ENCODE measurements at regions not wholly inside any gene's neighbourhood (a gene's known extent, or its start where the extent isn't known, plus 50 kb on each side); places are given as distances from the start of the nearest gene placed in this dataset.

DNA sequence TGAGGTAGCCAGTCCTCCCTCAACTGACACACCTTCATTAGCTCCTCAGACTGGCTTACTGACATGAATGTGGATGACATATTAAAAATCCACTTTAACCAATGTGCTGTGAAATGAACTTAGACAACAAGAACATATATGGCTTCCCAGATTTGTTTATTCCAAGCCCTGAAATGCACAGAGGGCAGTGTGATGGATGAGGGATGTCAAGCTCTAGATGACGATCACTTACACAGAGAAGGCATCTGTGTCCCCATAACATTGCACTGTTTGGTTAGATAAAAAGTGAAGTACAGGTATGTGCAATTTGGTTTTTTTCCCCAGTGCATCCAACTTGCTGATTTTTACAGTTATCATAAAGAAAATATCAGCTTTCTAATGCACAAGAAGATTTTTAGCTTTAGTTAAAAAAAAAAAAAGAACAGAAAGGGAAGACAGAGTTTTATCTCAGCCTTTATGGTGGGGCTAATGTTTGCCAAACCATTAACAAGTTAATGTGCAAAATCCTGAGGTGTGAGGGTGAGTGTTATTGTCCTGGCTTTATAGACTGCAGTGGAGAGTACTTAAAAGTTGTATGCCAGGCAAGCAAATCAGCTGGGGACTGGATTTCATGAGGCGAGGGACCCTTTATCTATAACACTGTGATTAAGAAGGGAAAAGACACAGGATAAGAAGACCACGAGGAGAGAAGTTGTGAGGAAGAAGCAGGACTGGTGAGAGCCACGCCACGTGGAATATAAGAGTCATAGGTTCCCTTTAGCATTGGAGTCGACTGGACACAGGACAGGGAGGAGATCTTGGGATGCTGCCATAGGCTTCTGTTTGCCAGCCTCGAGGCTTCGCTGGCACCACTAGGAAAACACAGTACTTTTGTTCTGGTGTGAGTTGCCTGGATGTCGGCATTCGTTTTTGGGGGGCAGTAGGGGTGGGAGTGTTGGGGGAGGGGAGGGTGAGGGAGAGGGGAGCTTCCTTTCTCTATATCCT is 90.0 kb upstream of the BACH2 start:
- Histone ChIP-seq H3K4me3 (no peak overlapping the region), H3K36me3 (replicated peaks) (no peaks in the 10 kb centered on the region), H3K9me3 (no peaks in the 10 kb centered on the region), H3K4me1 (peaks cover 6% of the 10 kb centered on the region), H3K27me3 (ENCODE audit: low read depth) (peaks cover 8% of the 10 kb centered on the region; the same call in 1 of the 2 replicates)
- in situ Hi-C loops (cut with MboI; ENCODE audit: low sequenced_read_pairs): no loop called here
- DNase-seq (ENCODE audit: low spot score in 2 of 2): no peak

DNA sequence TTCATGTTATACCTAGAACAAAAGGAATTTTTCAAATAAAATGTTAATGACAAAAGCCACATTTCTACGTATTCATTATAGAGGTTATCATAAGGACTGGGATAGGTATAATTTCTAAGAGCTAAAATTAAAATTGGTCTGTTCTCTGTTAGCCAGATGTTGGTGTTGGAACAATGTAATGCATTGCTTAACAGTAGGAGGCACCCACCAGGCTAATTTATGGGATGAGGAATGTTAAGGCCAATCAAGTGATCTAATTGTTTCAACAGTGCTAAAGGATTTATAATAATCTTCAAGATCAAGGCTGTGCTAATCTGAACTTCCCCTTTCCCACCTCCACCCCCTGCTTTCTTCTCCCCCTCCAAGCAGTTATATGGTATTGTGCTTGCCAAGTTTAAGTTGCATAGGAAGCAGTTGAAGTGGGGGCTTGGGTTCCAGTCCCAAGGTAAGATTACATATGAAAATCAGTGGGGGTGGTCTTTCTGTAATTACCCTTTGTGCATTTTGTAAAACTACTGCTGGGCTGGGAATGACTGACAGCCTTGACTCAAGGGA is 89.2 kb upstream of the BACH2 start:
- no peaks in the 10 kb centered on the region for H3K36me3 ChIP-seq (replicated peaks)
- H3K4me1 ChIP-seq: peaks cover 6% of the 10 kb centered on the region
- no peak overlapping the region for H3K4me3 ChIP-seq
- DNase-seq (ENCODE audit: low spot score in 2 of 2): no peak
- in situ Hi-C loops (cut with MboI; ENCODE audit: low sequenced_read_pairs): no loop called here
- no peaks in the 10 kb centered on the region for H3K9me3 ChIP-seq
- H3K27me3 ChIP-seq (ENCODE audit: low read depth): peaks cover 13% of the 10 kb centered on the region; the same call in 1 of the 2 replicates

- Histone ChIP-seq H3K4me3 (no peak overlapping the region), H3K36me3 (replicated peaks) (no peaks in the 10 kb centered on the region), H3K27me3 (ENCODE audit: low read depth) (peaks cover 14% of the 10 kb centered on the region; the same call in 1 of the 2 replicates), H3K4me1 (peaks cover 6% of the 10 kb centered on the region), H3K9me3 (no peaks in the 10 kb centered on the region)
- in situ Hi-C loops (cut with MboI; ENCODE audit: low sequenced_read_pairs): no loop called here
- no peak for DNase-seq (ENCODE audit: low spot score in 2 of 2)
Observed at GRCh38 chr6:90384720-90385119, 88.1 kb upstream of the BACH2 start.

DNA sequence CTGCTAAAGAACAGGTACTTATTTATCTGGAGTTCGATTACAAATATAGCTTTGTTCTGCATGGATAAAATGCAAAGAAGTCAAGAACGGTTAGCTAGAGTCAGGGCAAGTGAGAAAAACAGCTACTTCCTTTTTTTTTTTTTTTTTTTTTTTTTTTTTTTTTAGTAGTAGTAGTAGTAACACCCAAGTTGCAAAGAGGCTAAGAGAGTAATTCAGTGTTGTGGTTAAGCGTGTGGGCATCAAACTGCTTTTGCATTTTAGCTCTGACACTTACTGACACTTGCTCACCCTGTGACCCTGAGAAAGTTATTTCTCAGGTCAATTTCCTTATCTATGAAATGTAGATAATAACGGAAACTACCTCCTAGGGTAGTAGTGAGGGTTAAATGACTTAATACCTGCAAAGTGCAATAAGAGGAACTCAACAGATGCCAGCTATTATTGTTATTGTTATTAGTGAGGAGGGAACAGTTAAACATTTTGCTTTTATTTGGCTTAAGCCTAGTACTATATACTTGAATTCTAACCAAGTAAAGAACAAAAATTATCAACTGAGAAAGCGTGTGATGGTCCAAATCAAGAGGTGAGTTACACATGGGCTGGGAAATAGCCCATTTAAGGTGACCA is 86.7 kb upstream of the BACH2 start:
- DNase-seq (ENCODE audit: low spot score in 2 of 2): no peak
- in situ Hi-C loops (cut with MboI; ENCODE audit: low sequenced_read_pairs): no loop called here
- Histone ChIP-seq H3K4me1 (peaks cover 6% of the 10 kb centered on the region), H3K4me3 (no peak overlapping the region), H3K9me3 (no peaks in the 10 kb centered on the region), H3K36me3 (replicated peaks) (no peaks in the 10 kb centered on the region), H3K27me3 (ENCODE audit: low read depth) (peaks cover 21% of the 10 kb centered on the region)

- no peak for DNase-seq (ENCODE audit: low spot score in 2 of 2)
- Histone ChIP-seq H3K4me3 (no peak overlapping the region), H3K27me3 (ENCODE audit: low read depth) (peaks cover 21% of the 10 kb centered on the region), H3K4me1 (peaks cover 6% of the 10 kb centered on the region), H3K36me3 (replicated peaks) (no peaks in the 10 kb centered on the region), H3K9me3 (no peaks in the 10 kb centered on the region)
- in situ Hi-C loops (cut with MboI; ENCODE audit: low sequenced_read_pairs): no loop called here
Observed at GRCh38 chr6:90382760-90383159, 86.1 kb upstream of the BACH2 start.

DNA sequence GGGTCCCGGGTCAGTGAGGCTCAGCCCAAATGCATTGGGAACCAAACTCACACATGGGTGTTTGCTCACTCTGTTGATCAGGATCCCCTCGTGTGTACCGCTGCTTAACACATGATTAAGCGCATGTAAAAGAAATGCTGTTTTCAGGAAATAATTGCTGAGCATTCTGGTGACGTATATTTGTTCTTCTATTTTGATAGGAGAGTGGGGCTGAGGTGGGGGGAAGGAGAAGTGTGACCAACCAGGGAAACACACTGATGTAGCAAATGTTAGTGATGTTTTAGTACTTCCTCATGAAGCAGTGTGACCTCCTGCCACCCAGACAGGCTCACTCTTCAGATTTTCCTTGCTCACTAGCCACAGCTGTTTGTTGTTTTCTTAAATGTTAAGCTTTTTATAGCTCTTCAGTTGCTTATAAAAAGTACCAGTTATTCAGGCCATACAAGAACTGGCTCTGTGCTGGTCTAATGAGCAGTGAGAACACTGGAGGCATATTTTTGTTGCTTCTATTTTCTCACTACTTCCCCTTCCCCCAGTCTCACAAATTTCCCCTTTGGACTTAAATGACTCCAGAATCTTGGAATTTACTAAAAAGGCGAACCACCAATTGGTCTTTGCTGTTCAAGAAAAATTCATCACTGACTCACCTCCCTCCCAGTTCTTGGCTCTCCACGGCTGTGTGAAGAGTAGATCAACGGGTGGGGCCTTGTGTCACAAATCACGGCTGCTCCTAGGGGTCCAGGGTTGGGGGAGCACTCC is 79.2 kb upstream of the BACH2 start:
- H3K4me3 ChIP-seq: no peak overlapping the region
- in situ Hi-C loops (cut with MboI; ENCODE audit: low sequenced_read_pairs): no loop called here
- no peaks in the 10 kb centered on the region for H3K36me3 ChIP-seq (replicated peaks)
- no peak for DNase-seq (ENCODE audit: low spot score in 2 of 2)
- H3K27me3 ChIP-seq (ENCODE audit: low read depth): peaks cover 8% of the 10 kb centered on the region
- H3K9me3 ChIP-seq: no peaks in the 10 kb centered on the region
- no peaks in the 10 kb centered on the region; the same call in 1 of the 2 replicates for H3K4me1 ChIP-seq

DNA sequence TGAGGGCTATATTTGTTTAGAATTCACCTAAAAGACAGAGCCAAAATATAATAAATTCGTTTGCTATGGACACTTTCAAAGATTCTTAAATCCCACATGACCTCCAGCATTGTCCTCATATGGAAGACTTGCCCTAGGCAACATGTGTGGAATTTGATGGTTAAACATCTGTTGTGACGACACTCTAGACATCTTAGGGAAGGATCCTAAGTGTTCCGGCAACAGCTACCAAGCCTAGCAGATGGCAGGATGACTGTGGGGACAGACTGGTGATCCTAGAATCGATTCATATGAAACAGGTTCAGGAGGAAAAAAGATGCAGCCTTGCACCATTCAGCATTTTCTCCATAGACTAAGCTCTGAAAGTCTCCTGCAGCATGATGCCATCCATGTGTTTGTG is 77.6 kb upstream of the BACH2 start:
- DNase-seq (ENCODE audit: low spot score in 2 of 2): no peak
- in situ Hi-C loops (cut with MboI; ENCODE audit: low sequenced_read_pairs): no loop called here
- H3K9me3 ChIP-seq: no peaks in the 10 kb centered on the region
- no peaks in the 10 kb centered on the region for H3K36me3 ChIP-seq (replicated peaks)
- no peak overlapping the region for H3K4me3 ChIP-seq
- H3K27me3 ChIP-seq (ENCODE audit: low read depth): peaks cover 4% of the 10 kb centered on the region
- H3K4me1 ChIP-seq: peaks cover 2% of the 10 kb centered on the region

DNA sequence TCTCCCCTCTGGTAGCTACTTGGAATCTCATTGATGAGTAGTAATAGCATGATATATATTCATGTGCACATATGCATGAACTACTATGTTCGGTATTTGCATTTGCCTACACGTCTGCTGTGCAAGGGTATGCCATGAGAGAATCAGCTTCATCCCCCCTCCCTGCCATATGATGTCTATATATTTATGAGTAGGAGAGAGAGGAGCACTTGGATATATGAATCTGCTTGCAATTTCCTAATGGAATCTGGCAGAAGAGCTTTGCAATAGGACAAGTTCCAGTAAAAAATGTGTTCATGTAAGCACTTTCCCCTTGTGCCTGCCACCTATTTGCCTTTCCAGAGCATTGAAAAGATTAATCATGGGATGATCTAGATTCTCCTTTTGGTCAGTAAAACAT is 76.2 kb upstream of the BACH2 start:
- Histone ChIP-seq H3K27me3 (ENCODE audit: low read depth) (no peaks in the 10 kb centered on the region), H3K4me1 (peaks cover 8% of the 10 kb centered on the region), H3K36me3 (replicated peaks) (no peaks in the 10 kb centered on the region), H3K4me3 (no peak overlapping the region), H3K9me3 (no peaks in the 10 kb centered on the region)
- in situ Hi-C loops (cut with MboI; ENCODE audit: low sequenced_read_pairs): no loop called here
- DNase-seq (ENCODE audit: low spot score in 2 of 2): no peak

DNA sequence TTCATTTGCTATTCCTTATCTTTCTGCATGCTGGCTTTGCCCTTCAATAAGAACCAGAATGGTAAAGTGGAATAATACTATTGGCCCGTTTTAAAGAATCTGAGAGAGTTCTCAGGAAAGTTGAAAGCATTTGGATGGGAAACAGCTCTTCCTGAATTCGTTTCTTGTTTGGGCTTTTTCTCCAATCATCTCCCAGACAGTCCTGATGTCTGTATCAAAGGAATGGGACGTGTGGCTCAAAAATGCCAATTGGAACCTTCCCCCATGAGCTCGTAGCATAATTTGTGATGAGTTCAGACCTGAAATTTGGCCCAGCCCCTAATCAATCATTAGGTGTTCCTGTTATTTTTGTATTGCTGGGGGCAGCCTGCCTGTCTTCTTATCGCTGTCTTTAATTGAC is 75.8 kb upstream of the BACH2 start:
- H3K36me3 ChIP-seq (replicated peaks): no peaks in the 10 kb centered on the region
- in situ Hi-C loops (cut with MboI; ENCODE audit: low sequenced_read_pairs): no loop called here
- no peak overlapping the region for H3K4me3 ChIP-seq
- no peaks in the 10 kb centered on the region for H3K9me3 ChIP-seq
- DNase-seq (ENCODE audit: low spot score in 2 of 2): no peak
- H3K4me1 ChIP-seq: peaks cover 8% of the 10 kb centered on the region
- H3K27me3 ChIP-seq (ENCODE audit: low read depth): no peaks in the 10 kb centered on the region

GRCh38 chr6:90370493-90370959 is 73.9 kb upstream of the BACH2 start:
- no peaks in the 10 kb centered on the region for H3K36me3 ChIP-seq (replicated peaks)
- H3K4me3 ChIP-seq: no peak overlapping the region
- in situ Hi-C loops (cut with MboI; ENCODE audit: low sequenced_read_pairs): no loop called here
- no peak for DNase-seq (ENCODE audit: low spot score in 2 of 2)
- no peaks in the 10 kb centered on the region for H3K9me3 ChIP-seq
- H3K27me3 ChIP-seq (ENCODE audit: low read depth): no peaks in the 10 kb centered on the region
- H3K4me1 ChIP-seq: peaks cover 8% of the 10 kb centered on the region

DNA sequence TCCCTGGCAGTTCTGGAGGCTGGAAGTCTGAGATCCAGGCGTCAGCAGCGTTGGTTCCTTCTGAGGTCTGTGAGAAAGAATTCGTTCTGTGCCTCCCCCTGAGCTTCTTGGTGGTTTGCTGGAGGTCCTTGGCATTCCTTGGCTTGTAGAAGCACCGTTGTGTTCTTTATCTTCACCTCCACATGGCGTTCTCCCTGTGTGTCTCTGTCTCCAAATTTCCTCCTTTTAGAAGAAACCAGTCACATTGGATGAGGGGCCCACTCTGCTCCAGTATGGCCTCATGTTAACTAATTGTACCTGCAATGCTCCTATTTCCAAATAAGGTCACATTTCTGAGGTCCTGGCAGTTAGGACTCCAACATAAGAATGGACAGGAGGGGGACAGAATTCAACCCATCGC is 73.0 kb upstream of the BACH2 start:
- H3K4me3 ChIP-seq: no peak overlapping the region

GRCh38 chr6:90369024-90369519 is 72.4 kb upstream of the BACH2 start:
- no peak overlapping the region for H3K4me3 ChIP-seq
- in situ Hi-C loops (cut with MboI; ENCODE audit: low sequenced_read_pairs): no loop called here
- H3K27me3 ChIP-seq (ENCODE audit: low read depth): no peaks in the 10 kb centered on the region
- DNase-seq (ENCODE audit: low spot score in 2 of 2): peak; percentile 49 to 71
- no peaks in the 10 kb centered on the region for H3K9me3 ChIP-seq
- H3K4me1 ChIP-seq: peaks cover 8% of the 10 kb centered on the region
- H3K36me3 ChIP-seq (replicated peaks): no peaks in the 10 kb centered on the region

More for the DNA sequence above, 73.0 kb upstream of the BACH2 start:
- in situ Hi-C loops (cut with MboI; ENCODE audit: low sequenced_read_pairs): no loop called here
- Histone ChIP-seq H3K4me1 (peaks cover 8% of the 10 kb centered on the region), H3K36me3 (replicated peaks) (no peaks in the 10 kb centered on the region), H3K9me3 (no peaks in the 10 kb centered on the region), H3K27me3 (ENCODE audit: low read depth) (no peaks in the 10 kb centered on the region)
- no peak for DNase-seq (ENCODE audit: low spot score in 2 of 2)

DNA sequence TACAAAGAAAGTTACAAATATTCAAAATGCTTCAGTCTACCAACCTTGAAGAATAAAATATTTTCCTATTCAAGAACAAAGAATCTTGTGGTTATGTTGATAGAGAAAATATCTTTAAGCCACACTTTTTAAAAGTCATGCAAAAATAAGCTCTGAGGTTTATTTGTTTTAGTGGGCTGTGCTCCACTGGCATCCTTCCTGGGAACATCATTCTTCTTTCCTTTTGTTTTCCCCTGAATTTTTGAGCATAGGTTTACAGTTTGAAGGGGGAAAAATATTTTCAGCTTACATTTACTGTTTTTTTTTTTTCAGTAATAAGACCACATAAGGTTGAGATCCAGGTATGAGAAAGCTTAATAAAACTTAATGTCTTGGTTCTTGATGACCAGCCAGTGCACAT is 72.0 kb upstream of the BACH2 start:
- in situ Hi-C loops (cut with MboI; ENCODE audit: low sequenced_read_pairs): no loop called here
- no peaks in the 10 kb centered on the region for H3K36me3 ChIP-seq (replicated peaks)
- H3K9me3 ChIP-seq: no peaks in the 10 kb centered on the region
- no peak for DNase-seq (ENCODE audit: low spot score in 2 of 2)
- H3K27me3 ChIP-seq (ENCODE audit: low read depth): no peaks in the 10 kb centered on the region
- peaks cover 8% of the 10 kb centered on the region for H3K4me1 ChIP-seq
- no peak overlapping the region for H3K4me3 ChIP-seq
